A673 (cell line): ENCODE measurements at regions not wholly inside any gene's neighbourhood (a gene's known extent, or its start where the extent isn't known, plus 50 kb on each side); places are given as distances from the start of the nearest gene placed in this dataset.

ENCODE experiments used
- EZH2 ChIP-seq: fragments of 200-600 bp; sonication (generic); IDR thresholded peaks from 2 replicates; pipeline ENCODE4 v1.6.1; 2017; ENCODE audit warnings: borderline replicate concordance, low read depth, mild to moderate bottlenecking, mixed read lengths, antibody characterized with exemption, low read length; ENCODE audit not compliant: poor library complexity, severe bottlenecking
- TF ChIP-seq, protein P1 (sequence below): fragments of 300-800, 200-600 bp; sonication (generic); conservative IDR thresholded peaks from 2 replicates; pipeline ENCODE4 v1.5.1; 2017; ENCODE audit warnings: low read depth, mild to moderate bottlenecking, antibody characterized with exemption, low read length, moderate library complexity, mixed read lengths

DNA sequence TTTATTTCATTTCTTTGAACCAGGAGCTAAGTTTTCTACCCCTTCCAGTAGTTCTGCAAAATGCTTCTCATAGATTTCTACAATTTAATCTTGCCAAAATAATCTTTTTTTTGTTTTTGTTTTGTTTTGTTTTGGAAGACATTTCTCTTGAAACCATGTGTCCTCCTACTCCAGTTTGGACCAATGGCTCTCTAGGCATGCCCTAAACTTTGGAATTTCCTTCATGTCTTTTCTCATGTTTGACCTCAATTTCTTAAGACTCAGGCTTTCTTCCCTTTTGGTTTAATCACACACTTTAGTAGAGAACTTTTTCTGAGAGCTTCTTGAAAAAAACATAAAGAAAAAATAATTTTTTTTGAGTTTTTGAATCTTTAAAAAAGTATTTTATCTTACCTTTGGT, 173.8 kb downstream of the GJA1 start:
- TF ChIP-seq, protein P1, sequence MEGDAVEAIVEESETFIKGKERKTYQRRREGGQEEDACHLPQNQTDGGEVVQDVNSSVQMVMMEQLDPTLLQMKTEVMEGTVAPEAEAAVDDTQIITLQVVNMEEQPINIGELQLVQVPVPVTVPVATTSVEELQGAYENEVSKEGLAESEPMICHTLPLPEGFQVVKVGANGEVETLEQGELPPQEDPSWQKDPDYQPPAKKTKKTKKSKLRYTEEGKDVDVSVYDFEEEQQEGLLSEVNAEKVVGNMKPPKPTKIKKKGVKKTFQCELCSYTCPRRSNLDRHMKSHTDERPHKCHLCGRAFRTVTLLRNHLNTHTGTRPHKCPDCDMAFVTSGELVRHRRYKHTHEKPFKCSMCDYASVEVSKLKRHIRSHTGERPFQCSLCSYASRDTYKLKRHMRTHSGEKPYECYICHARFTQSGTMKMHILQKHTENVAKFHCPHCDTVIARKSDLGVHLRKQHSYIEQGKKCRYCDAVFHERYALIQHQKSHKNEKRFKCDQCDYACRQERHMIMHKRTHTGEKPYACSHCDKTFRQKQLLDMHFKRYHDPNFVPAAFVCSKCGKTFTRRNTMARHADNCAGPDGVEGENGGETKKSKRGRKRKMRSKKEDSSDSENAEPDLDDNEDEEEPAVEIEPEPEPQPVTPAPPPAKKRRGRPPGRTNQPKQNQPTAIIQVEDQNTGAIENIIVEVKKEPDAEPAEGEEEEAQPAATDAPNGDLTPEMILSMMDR = no peak
- no peak for TF ChIP-seq EZH2
